ENCODE measurements at regions not wholly inside any gene's neighbourhood (a gene's known extent, or its start where the extent isn't known, plus 50 kb on each side); places are given as distances from the start of the nearest gene placed in this dataset.

- no peak for ATAC-seq
- TF ChIP-seq ESRRG (CRISPR knock-in tag; IDR thresholded peaks at IDR 0.05) (no peak), PATZ1 (CRISPR knock-in tag; IDR thresholded peaks at IDR 0.05; ENCODE audit: borderline replicate concordance) (no peak), PPARA (CRISPR knock-in tag; IDR thresholded peaks at IDR 0.05; ENCODE audit: borderline replicate concordance) (no peak), SNAI2 (CRISPR knock-in tag; IDR thresholded peaks at IDR 0.05) (no peak), ZFP30 (CRISPR knock-in tag; IDR thresholded peaks at IDR 0.05) (no peak), CSDC2 (CRISPR knock-in tag; IDR thresholded peaks at IDR 0.05) (no peak), ZNF8 (CRISPR knock-in tag; IDR thresholded peaks at IDR 0.05) (no peak), ZFP3 (CRISPR knock-in tag; IDR thresholded peaks at IDR 0.05) (no peak), ZNF565 (CRISPR knock-in tag; conservative IDR thresholded peaks at IDR 0.05; ENCODE audit: low read depth) (no peak), BACH2 (CRISPR knock-in tag; IDR thresholded peaks at IDR 0.05; ENCODE audit: borderline replicate concordance) (no peak), TCF4 (CRISPR knock-in tag; IDR thresholded peaks at IDR 0.05; ENCODE audit: borderline replicate concordance) (no peak)
- TF ChIP-seq, protein P1, sequence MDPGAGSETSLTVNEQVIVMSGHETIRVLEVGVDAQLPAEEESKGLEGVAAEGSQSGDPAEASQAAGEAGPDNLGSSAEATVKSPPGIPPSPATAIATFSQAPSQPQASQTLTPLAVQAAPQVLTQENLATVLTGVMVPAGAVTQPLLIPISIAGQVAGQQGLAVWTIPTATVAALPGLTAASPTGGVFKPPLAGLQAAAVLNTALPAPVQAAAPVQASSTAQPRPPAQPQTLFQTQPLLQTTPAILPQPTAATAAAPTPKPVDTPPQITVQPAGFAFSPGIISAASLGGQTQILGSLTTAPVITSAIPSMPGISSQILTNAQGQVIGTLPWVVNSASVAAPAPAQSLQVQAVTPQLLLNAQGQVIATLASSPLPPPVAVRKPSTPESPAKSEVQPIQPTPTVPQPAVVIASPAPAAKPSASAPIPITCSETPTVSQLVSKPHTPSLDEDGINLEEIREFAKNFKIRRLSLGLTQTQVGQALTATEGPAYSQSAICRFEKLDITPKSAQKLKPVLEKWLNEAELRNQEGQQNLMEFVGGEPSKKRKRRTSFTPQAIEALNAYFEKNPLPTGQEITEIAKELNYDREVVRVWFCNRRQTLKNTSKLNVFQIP (CRISPR knock-in tag; IDR thresholded peaks at IDR 0.05; ENCODE audit: borderline replicate concordance, low read depth), result no peak
These were observed 378.8 kb downstream of the MED13L start for GRCh38 chr12:115898670-115899069.

GRCh38 chr12:115897729-115898128 is 379.8 kb downstream of the MED13L start:
- no peak for ATAC-seq
- no peak for TF ChIP-seq ZNF565 (CRISPR knock-in tag; conservative IDR thresholded peaks at IDR 0.05; ENCODE audit: low read depth)
- TF ChIP-seq ZNF70 (CRISPR knock-in tag; IDR thresholded peaks at IDR 0.05), result no peak
- no peak for TF ChIP-seq TCF4 (CRISPR knock-in tag; IDR thresholded peaks at IDR 0.05; ENCODE audit: borderline replicate concordance)
- TF ChIP-seq ISL1 (CRISPR knock-in tag; IDR thresholded peaks at IDR 0.05), result no peak
- TF ChIP-seq ZFP30 (CRISPR knock-in tag; IDR thresholded peaks at IDR 0.05), result no peak
- TF ChIP-seq RARB (CRISPR knock-in tag; IDR thresholded peaks at IDR 0.05), result no peak
- TF ChIP-seq, protein P2, sequence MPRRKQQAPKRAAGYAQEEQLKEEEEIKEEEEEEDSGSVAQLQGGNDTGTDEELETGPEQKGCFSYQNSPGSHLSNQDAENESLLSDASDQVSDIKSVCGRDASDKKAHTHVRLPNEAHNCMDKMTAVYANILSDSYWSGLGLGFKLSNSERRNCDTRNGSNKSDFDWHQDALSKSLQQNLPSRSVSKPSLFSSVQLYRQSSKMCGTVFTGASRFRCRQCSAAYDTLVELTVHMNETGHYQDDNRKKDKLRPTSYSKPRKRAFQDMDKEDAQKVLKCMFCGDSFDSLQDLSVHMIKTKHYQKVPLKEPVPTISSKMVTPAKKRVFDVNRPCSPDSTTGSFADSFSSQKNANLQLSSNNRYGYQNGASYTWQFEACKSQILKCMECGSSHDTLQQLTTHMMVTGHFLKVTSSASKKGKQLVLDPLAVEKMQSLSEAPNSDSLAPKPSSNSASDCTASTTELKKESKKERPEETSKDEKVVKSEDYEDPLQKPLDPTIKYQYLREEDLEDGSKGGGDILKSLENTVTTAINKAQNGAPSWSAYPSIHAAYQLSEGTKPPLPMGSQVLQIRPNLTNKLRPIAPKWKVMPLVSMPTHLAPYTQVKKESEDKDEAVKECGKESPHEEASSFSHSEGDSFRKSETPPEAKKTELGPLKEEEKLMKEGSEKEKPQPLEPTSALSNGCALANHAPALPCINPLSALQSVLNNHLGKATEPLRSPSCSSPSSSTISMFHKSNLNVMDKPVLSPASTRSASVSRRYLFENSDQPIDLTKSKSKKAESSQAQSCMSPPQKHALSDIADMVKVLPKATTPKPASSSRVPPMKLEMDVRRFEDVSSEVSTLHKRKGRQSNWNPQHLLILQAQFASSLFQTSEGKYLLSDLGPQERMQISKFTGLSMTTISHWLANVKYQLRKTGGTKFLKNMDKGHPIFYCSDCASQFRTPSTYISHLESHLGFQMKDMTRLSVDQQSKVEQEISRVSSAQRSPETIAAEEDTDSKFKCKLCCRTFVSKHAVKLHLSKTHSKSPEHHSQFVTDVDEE (CRISPR knock-in tag; IDR thresholded peaks at IDR 0.05), result no peak
- no peak for TF ChIP-seq ARNTL (CRISPR knock-in tag; IDR thresholded peaks at IDR 0.05; ENCODE audit: borderline replicate concordance, low read depth)

DNA sequence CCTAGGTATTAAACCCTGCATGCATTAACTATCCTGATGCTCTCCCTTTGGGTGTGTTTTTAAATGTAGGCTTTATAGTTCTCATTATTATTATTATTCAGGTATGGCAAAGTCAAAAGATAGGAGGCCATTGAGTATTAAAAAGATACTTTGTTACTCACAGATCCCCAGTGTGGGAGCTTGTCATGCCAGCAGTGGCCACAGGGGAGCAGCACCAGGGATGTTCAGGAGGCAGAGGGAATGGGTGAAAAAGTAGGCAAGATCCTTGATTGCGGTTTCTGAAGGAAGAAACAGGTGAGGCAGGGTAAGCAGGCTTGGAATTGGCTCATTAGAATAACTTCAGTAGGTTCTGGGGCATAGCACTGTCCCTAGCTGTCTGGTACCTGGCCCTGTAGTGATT is 382.2 kb downstream of the MED13L start:
- ATAC-seq, result peak; percentile 53; the same call in 1 of the 3 replicates
- TF ChIP-seq ISL1 (CRISPR knock-in tag; IDR thresholded peaks at IDR 0.05) (no peak), ZNF70 (CRISPR knock-in tag; IDR thresholded peaks at IDR 0.05) (no peak), ZFP30 (CRISPR knock-in tag; IDR thresholded peaks at IDR 0.05) (no peak), ZFP3 (CRISPR knock-in tag; IDR thresholded peaks at IDR 0.05) (no peak), GLIS3 (CRISPR knock-in tag; IDR thresholded peaks at IDR 0.05) (no peak), ARNTL (CRISPR knock-in tag; IDR thresholded peaks at IDR 0.05; ENCODE audit: borderline replicate concordance, low read depth) (no peak), TOX (CRISPR knock-in tag; IDR thresholded peaks at IDR 0.05; ENCODE audit: borderline replicate concordance) (no peak), ZNF8 (CRISPR knock-in tag; IDR thresholded peaks at IDR 0.05) (no peak), TCF4 (CRISPR knock-in tag; IDR thresholded peaks at IDR 0.05; ENCODE audit: borderline replicate concordance) (no peak), BACH2 (CRISPR knock-in tag; IDR thresholded peaks at IDR 0.05; ENCODE audit: borderline replicate concordance) (no peak), ESRRG (CRISPR knock-in tag; IDR thresholded peaks at IDR 0.05) (no peak), CSDC2 (CRISPR knock-in tag; IDR thresholded peaks at IDR 0.05) (no peak), PATZ1 (CRISPR knock-in tag; IDR thresholded peaks at IDR 0.05; ENCODE audit: borderline replicate concordance) (no peak), PPARA (CRISPR knock-in tag; IDR thresholded peaks at IDR 0.05; ENCODE audit: borderline replicate concordance) (no peak)
- TF ChIP-seq, protein P2 (CRISPR knock-in tag; IDR thresholded peaks at IDR 0.05), result no peak
- TF ChIP-seq, protein P3, sequence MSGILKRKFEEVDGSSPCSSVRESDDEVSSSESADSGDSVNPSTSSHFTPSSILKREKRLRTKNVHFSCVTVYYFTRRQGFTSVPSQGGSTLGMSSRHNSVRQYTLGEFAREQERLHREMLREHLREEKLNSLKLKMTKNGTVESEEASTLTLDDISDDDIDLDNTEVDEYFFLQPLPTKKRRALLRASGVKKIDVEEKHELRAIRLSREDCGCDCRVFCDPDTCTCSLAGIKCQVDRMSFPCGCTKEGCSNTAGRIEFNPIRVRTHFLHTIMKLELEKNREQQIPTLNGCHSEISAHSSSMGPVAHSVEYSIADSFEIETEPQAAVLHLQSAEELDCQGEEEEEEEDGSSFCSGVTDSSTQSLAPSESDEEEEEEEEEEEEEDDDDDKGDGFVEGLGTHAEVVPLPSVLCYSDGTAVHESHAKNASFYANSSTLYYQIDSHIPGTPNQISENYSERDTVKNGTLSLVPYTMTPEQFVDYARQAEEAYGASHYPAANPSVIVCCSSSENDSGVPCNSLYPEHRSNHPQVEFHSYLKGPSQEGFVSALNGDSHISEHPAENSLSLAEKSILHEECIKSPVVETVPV (CRISPR knock-in tag; IDR thresholded peaks at IDR 0.05), result no peak
